Lower leg skin (tissue), 3 donors: ENCODE measurements at regions not wholly inside any gene's neighbourhood (a gene's known extent, or its start where the extent isn't known, plus 50 kb on each side); places are given as distances from the start of the nearest gene placed in this dataset.

Experiments
- CTCF ChIP-seq, 3 donors: fragments of 450-650 bp; IDR thresholded peaks; one replicate each; pipeline ENCODE4 v1.5.1; 2016; ENCODE audit warnings: antibody characterized with exemption in 3 of 3, mild to moderate bottlenecking in 3 of 3, moderate library complexity in 2 of 3
- POLR2A ChIP-seq, 2 donors: fragments of 450-650 bp; IDR thresholded peaks; one replicate each; pipeline ENCODE4 v1.6.1; 2016 to 2017; ENCODE audit warnings: antibody characterized with exemption in 2 of 2, mild to moderate bottlenecking in 1 of 2, moderate library complexity in 1 of 2

GRCh38 chr1:238450976-238451375, 560.3 kb upstream of the ZP4 start:
- TF ChIP-seq CTCF (IDR thresholded peaks at IDR 0.05) (no peak), POLR2A (IDR thresholded peaks at IDR 0.05) (no peak)
